ENCODE measurements at regions not wholly inside any gene's neighbourhood (a gene's known extent, or its start where the extent isn't known, plus 50 kb on each side); places are given as distances from the start of the nearest gene placed in this dataset.

DNA sequence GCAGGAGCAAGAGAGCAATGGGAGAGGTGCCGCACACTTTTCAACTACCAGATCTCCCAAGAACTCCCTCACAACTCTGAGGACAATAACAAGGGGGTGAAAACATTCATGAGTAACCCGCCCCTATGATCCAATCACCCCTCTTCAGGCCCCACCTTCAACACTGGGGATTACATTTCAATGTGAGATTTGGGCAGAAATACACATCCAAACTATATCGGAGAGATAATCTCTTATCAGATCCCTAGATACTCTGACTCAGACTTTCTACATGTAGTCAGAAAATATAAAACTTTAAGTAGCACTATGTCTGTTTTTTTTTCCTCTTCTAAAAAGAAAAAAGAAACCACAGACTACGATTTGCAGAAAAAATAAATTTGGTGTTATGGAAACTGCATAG is 1595.9 kb upstream of the NUDT12 start:
- no peak for TF ChIP-seq CTCF (IDR thresholded peaks at IDR 0.05)
- Histone ChIP-seq H3K27me3 (no peaks in the 10 kb centered on the region), H3K4me1 (no peaks in the 10 kb centered on the region), H3K9me3 (peaks cover 0 to 25% (median 4%) of the 10 kb centered on the region in 11 donors), H3K27ac (no peak overlapping the region), H3K4me3 (no peak overlapping the region), H3K36me3 (no peaks in the 10 kb centered on the region)
- WGBS, 2 donors, result 71 to 75% methylated on average over 4 of the region's 4 CpGs
- DNase-seq (no peak), ATAC-seq (no peak)
- intact Hi-C loops (cut with DNase I), result no loop called here

- DNase-seq (no peak), ATAC-seq (no peak)
- no peaks in the 10 kb centered on the region for H3K36me3 ChIP-seq
- intact Hi-C loops (cut with DNase I), result no loop called here
- WGBS, 2 donors, result 77 to 83% methylated on average over 3 of the region's 3 CpGs
- no peak overlapping the region for H3K4me3 ChIP-seq
- H3K4me1 ChIP-seq, result no peaks in the 10 kb centered on the region
- TF ChIP-seq CTCF (IDR thresholded peaks at IDR 0.05), result no peak
- H3K27ac ChIP-seq, result no peak overlapping the region
- H3K9me3 ChIP-seq, result peaks cover 0 to under 1% (median 0%) of the 10 kb centered on the region in 11 donors
- no peaks in the 10 kb centered on the region for H3K27me3 ChIP-seq
Measured at GRCh38 chr5:105150323-105150722, 1587.7 kb upstream of the NUDT12 start.

DNA sequence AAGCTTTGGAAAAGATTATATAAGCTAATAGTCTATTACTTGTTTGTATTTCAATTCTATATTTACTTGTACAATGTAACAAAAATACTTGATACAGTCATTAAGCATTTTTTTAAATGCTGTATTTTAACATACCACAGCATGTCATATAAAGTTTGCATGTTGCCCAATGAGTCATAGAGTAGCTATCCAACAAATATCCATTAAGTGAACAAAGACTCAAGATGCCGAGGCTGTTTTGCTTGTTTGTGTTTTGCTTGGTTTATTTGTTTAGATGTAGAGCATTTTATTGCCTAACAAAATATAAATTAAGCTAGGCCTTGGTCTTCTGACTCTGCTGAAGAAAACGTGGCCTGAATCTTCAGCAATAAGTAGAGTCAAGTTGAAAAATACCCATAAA is 1584.3 kb upstream of the NUDT12 start:
- 56 to 58% methylated on average over 2 of the region's 2 CpGs for WGBS, 2 donors
- H3K27me3 ChIP-seq, result no peaks in the 10 kb centered on the region
- ATAC-seq, result no peak
- DNase-seq, result no peak
- peaks cover 0 to 5% (median 0%) of the 10 kb centered on the region in 11 donors for H3K9me3 ChIP-seq
- no peaks in the 10 kb centered on the region for H3K36me3 ChIP-seq
- TF ChIP-seq CTCF (IDR thresholded peaks at IDR 0.05), result no peak
- intact Hi-C loops (cut with DNase I), result no loop called here
- H3K4me1 ChIP-seq, result no peaks in the 10 kb centered on the region
- no peak overlapping the region for H3K27ac ChIP-seq
- no peak overlapping the region for H3K4me3 ChIP-seq

DNA sequence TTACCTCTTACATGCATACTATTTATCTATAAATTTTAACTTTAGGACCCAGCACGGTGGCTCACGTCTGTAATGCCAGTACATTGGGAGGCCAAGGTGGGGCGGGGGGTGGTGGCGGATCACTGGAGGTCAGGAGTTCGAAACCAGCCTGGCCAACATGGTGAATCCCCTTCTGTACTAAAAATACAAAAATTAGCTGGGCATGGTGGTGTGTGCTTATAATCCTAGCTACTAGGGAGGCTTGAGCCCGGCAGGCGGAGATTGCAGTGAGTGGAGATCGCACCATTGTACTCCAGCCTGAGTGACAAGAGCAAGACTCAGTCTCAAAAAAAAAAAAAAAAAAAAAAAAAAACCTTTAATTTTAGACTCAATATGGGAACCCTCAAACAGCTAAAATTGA is 1582.6 kb upstream of the NUDT12 start:
- intact Hi-C loops (cut with DNase I), result no loop called here
- ATAC-seq, result no peak
- WGBS, 2 donors, result 93 to 94% methylated on average over 8 of the region's 8 CpGs

More for the DNA sequence above, 1582.6 kb upstream of the NUDT12 start:
- H3K36me3 ChIP-seq, result no peaks in the 10 kb centered on the region
- no peaks in the 10 kb centered on the region for H3K4me1 ChIP-seq
- peaks cover 0 to 5% (median 0%) of the 10 kb centered on the region in 11 donors for H3K9me3 ChIP-seq
- no peak overlapping the region for H3K27ac ChIP-seq
- H3K4me3 ChIP-seq, result no peak overlapping the region
- no peak for TF ChIP-seq CTCF (IDR thresholded peaks at IDR 0.05)
- H3K27me3 ChIP-seq, result no peaks in the 10 kb centered on the region
- no peak for DNase-seq
